Heart right ventricle (tissue), 16 donors: ENCODE measurements at regions not wholly inside any gene's neighbourhood (a gene's known extent, or its start where the extent isn't known, plus 50 kb on each side); places are given as distances from the start of the nearest gene placed in this dataset.

Experiments used
- ATAC-seq, 8 donors: fragments of 200-7000 bp; cut with Tn5 transposase; one replicate each; pipeline ENCODE4 v1.9.1; 2020; ENCODE audit warnings: mild to moderate bottlenecking in 8 of 8, moderate library complexity in 8 of 8, moderate number of reproducible peaks in 1 of 8
- DNase-seq, 2 donors: peaks; one replicate each; pipeline ENCODE4 v3.0.0-alpha.2; 2020
- H3K27ac ChIP-seq, 10 donors: fragments of 200-600 bp; sonication (generic) in 2 of 10; one replicate each; pipeline versions ENCODE4 v1.5.0 to v1.8.0; 2020 to 2022; ENCODE audit warnings: mild to moderate bottlenecking in 3 of 10
- H3K27me3 ChIP-seq, 7 donors: fragments of 200-600 bp; one replicate each; pipeline ENCODE4 v1.8.0; 2021 to 2022; ENCODE audit warnings: mild to moderate bottlenecking in 2 of 7
- H3K36me3 ChIP-seq, 9 donors: fragments of 200-600 bp; sonication (generic) in 1 of 9; one replicate each; pipeline versions ENCODE4 v1.5.0 to v1.8.0; 2020 to 2022; ENCODE audit warnings: mild to moderate bottlenecking in 2 of 9
- H3K4me1 ChIP-seq, 9 donors: fragments of 200-600 bp; sonication (generic) in 1 of 9; one replicate each; pipeline versions ENCODE4 v1.5.0 to v1.8.0; 2020 to 2022; ENCODE audit warnings: mild to moderate bottlenecking in 4 of 9
- H3K4me3 ChIP-seq, 10 donors: fragments of 200-600 bp; sonication (generic) in 2 of 10; one replicate each; pipeline versions ENCODE4 v1.5.0 to v1.8.0; 2020 to 2022; ENCODE audit warnings: mild to moderate bottlenecking in 7 of 10, moderate library complexity in 2 of 10
- H3K9me3 ChIP-seq, 11 donors: fragments of 200-600 bp in 10 of 11; sonication (generic) in 2 of 11; one replicate each; pipeline versions ENCODE4 v1.5.0 to v1.8.0; 2013 to 2022; ENCODE audit warnings: mild to moderate bottlenecking in 2 of 11, control low read depth in 1 of 11, moderate library complexity in 1 of 11
- CTCF ChIP-seq, 9 donors: fragments of 200-600 bp; sonication (generic) in 2 of 9; IDR thresholded peaks; one replicate each; pipeline versions ENCODE4 v1.5.0 to v1.8.0; 2021 to 2022; ENCODE audit warnings: antibody characterized with exemption in 9 of 9, mild to moderate bottlenecking in 5 of 9, moderate library complexity in 1 of 9
- WGBS, 2 donors: extraction: QIAGEN DNeasy Blood & Tissue Kit; methylation state at CpG; one replicate each; pipeline ENCODE4 v1.1.7; 2013; ENCODE audit warnings: inconsistent platforms in 1 of 2; 5-methylcytosine and 5-hydroxymethylcytosine counted together
- intact Hi-C, 10 donors: fragments of 100-400 bp; cut with DNase I; formaldehyde crosslinking; loops; one replicate each; pipeline versions ENCODE4 v1.11.1 to v1.14.2; 2022
- donor health status: Arrhythmogenic right ventricular cardiomyopathy.
- donor health status: ischemic (EF 13 %, LVEDD 7.1; RV severe dilation, severe dysfunction).
- donor health status: healthy with polysubstance abuse.
- donor health status: DM: no; HTN: yes; CAD: no.
- donor health status: DM: no; HTN: no; CAD: no.
- donor health status: ischemic (EF 25% LVEDD 6.9; RV normal size, moderate dysfunction).
- donor health status: ischemic (EF 25% LVEDD 5.7; RV mildly dilated, moderate dysfunction).
- donor health status: healthy.
- donor health status: DM: yes; HTN: yes; CAD: no.
- donor health status: Ischemic cardiomyopathy.
- donor health status: ischemic (EF 35%, LVEDD 5.7; RV mildly dilated, moderate dysfunction).
- donor health status: nonischemic (EF 11% LVEDD 7.7; RV severe dilation, severe dysfunction).
- donor health status: DM: yes; HTN: yes; CAD: no.
- donor health status: PGD.
- donor health status: ischemic (EF 29% LVEDD 5.4; RV normal size, mild dysfunction).
- donor health status: nonischemic (EF 23%, LVEDD 6.1; RV moderate dilation, normal function).

GRCh38 chr4:36492041-36492440 lies 210.6 kb downstream of the DTHD1 start:
- no peaks in the 10 kb centered on the region for H3K27me3 ChIP-seq
- H3K27ac ChIP-seq, result no peak overlapping the region
- intact Hi-C loops, result loop anchor here in 1 of 10 donors (1.0 kb wide), 1 partner anchor 33 kb away; no protein-coding TSS in a partner anchor
- 23 to 46% methylated on average over 1 of the region's 1 CpG for WGBS, 2 donors
- H3K36me3 ChIP-seq, result no peaks in the 10 kb centered on the region
- DNase-seq, result no peak
- no peak for ATAC-seq
- no peak overlapping the region for H3K4me3 ChIP-seq
- TF ChIP-seq CTCF (IDR thresholded peaks at IDR 0.05), result no peak
- H3K9me3 ChIP-seq, result no peaks in the 10 kb centered on the region
- H3K4me1 ChIP-seq, result no peaks in the 10 kb centered on the region

DNA sequence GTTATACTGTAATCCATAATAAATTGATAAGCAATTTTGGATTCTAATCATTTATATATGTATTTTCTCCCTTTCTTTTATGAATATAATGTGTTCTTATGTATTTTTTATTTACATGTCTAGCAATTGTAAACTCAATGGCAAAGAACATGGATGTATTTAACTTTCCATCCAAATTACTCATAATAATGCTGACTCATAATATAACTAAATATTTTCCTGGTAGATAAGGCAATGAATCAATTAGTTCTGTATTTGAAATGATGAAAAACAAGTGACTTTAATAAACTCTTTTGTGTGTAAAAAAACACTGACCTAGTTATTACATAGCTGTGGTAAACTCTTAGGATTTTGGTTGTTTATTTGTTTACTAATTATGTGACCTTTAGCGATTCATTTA lies 211.2 kb downstream of the DTHD1 start:
- WGBS, 2 donors, result 98% methylated on average over 1 of the region's 1 CpG
- no peaks in the 10 kb centered on the region for H3K9me3 ChIP-seq
- intact Hi-C loops, result loop anchor here in 1 of 10 donors (1.0 kb wide), 1 partner anchor 33 kb away; no protein-coding TSS in a partner anchor
- TF ChIP-seq CTCF (IDR thresholded peaks at IDR 0.05), result no peak
- H3K4me1 ChIP-seq, result no peaks in the 10 kb centered on the region
- ATAC-seq, result no peak
- H3K27ac ChIP-seq, result no peak overlapping the region
- no peak for DNase-seq
- H3K27me3 ChIP-seq, result no peaks in the 10 kb centered on the region
- no peaks in the 10 kb centered on the region for H3K36me3 ChIP-seq
- no peak overlapping the region for H3K4me3 ChIP-seq

GRCh38 chr4:36493251-36493650 lies 211.8 kb downstream of the DTHD1 start:
- Histone ChIP-seq H3K27ac (no peak overlapping the region), H3K27me3 (no peaks in the 10 kb centered on the region), H3K36me3 (no peaks in the 10 kb centered on the region), H3K9me3 (no peaks in the 10 kb centered on the region), H3K4me3 (no peak overlapping the region), H3K4me1 (no peaks in the 10 kb centered on the region)
- 71 to 87% methylated on average over 1 of the region's 1 CpG for WGBS, 2 donors
- DNase-seq (no peak), ATAC-seq (no peak)
- no peak for TF ChIP-seq CTCF (IDR thresholded peaks at IDR 0.05)
- intact Hi-C loops, result no loop called here

DNA sequence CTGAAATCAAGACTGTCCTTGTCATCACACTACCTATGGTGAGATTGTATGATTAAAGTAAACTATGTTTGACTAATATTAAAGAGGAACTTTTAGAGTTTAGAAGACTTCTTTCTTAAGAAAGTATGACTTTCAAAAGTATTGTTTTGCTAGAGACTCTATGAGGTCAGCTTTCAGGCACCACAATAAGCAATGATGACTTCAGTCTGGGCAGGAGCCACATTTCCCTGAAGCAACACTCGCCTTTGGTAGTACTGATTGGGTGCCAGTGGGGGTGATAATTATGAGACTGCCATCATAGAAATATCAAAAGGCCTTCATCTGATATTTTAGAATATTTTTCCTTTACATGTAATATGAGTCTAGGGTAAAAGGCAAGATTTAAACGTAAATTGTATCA lies 212.6 kb downstream of the DTHD1 start:
- Histone ChIP-seq H3K27me3 (no peaks in the 10 kb centered on the region), H3K9me3 (no peaks in the 10 kb centered on the region), H3K27ac (no peak overlapping the region), H3K36me3 (no peaks in the 10 kb centered on the region), H3K4me1 (no peaks in the 10 kb centered on the region), H3K4me3 (no peak overlapping the region)
- no peak for TF ChIP-seq CTCF (IDR thresholded peaks at IDR 0.05)
- DNase-seq (no peak), ATAC-seq (no peak)
- intact Hi-C loops, result no loop called here
- 68 to 74% methylated on average over 2 of the region's 2 CpGs for WGBS, 2 donors
